Body of pancreas (tissue), 4 donors: ENCODE measurements at regions not wholly inside any gene's neighbourhood (a gene's known extent, or its start where the extent isn't known, plus 50 kb on each side); places are given as distances from the start of the nearest gene placed in this dataset.

Experiments
- POLR2A ChIP-seq, 3 donors: fragments of 450-650 bp; IDR thresholded peaks; one replicate each; pipeline ENCODE4 v1.6.1; 2016; ENCODE audit warnings: antibody characterized with exemption in 3 of 3, mild to moderate bottlenecking in 2 of 3
- TF ChIP-seq, protein P1 (sequence below), 7 experiments: fragments of 450-650 bp in 4 of 7; fragments of 200-600 bp in 3 of 7; sonication (generic) in 3 of 7; IDR thresholded peaks; one replicate each; pipeline ENCODE4 v1.5.1; 2016 to 2019; ENCODE audit warnings: antibody characterized with exemption in 7 of 7

- no peak for TF ChIP-seq POLR2A (IDR thresholded peaks at IDR 0.05)
- TF ChIP-seq, protein P1, sequence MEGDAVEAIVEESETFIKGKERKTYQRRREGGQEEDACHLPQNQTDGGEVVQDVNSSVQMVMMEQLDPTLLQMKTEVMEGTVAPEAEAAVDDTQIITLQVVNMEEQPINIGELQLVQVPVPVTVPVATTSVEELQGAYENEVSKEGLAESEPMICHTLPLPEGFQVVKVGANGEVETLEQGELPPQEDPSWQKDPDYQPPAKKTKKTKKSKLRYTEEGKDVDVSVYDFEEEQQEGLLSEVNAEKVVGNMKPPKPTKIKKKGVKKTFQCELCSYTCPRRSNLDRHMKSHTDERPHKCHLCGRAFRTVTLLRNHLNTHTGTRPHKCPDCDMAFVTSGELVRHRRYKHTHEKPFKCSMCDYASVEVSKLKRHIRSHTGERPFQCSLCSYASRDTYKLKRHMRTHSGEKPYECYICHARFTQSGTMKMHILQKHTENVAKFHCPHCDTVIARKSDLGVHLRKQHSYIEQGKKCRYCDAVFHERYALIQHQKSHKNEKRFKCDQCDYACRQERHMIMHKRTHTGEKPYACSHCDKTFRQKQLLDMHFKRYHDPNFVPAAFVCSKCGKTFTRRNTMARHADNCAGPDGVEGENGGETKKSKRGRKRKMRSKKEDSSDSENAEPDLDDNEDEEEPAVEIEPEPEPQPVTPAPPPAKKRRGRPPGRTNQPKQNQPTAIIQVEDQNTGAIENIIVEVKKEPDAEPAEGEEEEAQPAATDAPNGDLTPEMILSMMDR (IDR thresholded peaks at IDR 0.05) = no peak
Observed at GRCh38 chr6:103231181-103231580, 1628.5 kb downstream of the HACE1 start.
